GM18861 (cell line): ENCODE measurements at regions not wholly inside any gene's neighbourhood (a gene's known extent, or its start where the extent isn't known, plus 50 kb on each side); places are given as distances from the start of the nearest gene placed in this dataset.
A peak's percentile ranks its signal among the peaks of the same experiment; 100 is the strongest.
"Not testable (repeated sequence)": the region's sequence is repeated elsewhere in the genome, so short reads cannot be mapped to it uniquely, and the experiment has no call there.

ENCODE experiments used
- ATAC-seq: cut with Tn5 transposase; IDR thresholded peaks from one replicate; pipeline ENCODE4 v1.9.1; 2021; ENCODE audit not compliant: unreplicated experiment

DNA sequence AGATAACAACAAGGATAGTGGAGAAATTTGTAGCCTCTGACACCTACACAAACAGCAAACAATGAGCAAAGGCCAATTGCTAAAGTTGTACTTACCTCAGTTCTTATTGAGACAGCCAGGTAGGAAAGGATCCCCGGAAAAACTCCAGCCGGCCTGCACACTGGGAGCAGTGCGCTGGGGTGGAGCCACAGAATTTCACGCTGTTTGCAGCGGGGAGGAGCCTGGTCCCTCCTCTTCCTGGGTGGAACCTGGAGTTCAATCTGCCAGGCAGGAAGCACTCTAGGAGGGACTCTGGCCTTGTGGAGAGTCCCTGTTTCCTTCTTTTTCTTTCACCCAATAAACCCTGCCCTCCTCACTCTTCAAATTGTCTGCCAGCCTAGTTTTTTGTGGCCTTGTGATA, 382.6 kb upstream of the TGIF2LX start:
- not testable (repeated sequence) for ATAC-seq

DNA sequence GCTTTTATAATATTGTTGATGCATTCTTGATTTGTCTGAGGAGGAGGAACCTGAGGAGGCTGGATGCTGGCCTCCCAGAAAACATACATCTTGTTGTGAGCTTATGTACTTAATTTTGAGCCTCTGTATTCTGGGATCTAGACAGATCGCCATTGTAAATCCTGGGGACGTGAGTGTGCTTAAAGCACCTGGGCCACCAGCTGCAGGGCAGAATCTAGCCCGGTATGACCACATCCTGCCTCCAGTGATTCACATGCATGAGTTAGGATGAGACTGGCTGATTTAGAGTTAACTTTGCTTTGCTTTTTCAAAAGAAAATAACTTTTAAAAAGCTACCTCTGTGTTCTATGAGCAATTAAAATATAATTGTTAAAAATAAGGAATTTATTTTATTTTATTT, 364.6 kb upstream of the TGIF2LX start:
- not testable (repeated sequence) for ATAC-seq

DNA sequence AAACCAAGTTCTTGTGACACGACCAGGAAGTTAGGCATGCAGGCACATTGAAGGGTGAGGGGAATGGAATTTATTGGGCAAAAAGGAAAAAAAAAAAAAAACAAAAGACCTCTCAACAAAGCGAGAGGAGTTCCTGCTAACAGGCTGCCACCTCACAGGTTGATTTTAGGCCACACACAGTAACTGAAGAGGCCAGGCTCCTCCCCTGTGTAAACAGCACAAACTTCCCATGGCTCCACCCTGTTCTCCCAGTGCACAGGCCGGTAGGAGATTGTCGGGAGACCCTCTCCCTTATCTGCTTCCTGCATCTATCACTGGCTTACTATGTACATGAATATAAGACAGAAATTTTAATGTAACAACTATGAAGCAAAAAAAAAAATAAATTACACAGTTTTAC, 359.6 kb upstream of the TGIF2LX start:
- not testable (repeated sequence) for ATAC-seq

- ATAC-seq: not testable (repeated sequence)
Measured at GRCh38 chrX:89563107-89563506, 358.6 kb upstream of the TGIF2LX start.

DNA sequence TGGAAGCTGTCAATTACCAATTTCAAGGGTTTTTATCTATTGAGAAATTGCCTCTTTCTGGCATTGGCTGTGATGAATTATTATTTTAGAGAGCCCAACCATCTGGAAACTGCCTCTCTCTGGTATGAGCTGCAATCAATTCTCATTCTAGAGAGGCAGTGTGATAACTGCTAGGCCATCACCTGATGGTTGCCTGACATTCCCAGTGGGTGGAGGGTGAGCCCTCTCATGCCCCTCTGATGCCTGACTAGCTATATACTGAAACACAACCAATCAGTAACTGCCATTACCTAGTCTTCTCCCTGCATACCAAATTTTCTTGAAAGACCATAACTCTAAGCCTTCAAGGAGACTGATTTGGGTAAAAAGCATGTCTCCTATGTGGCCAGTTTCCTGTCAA, 353.9 kb upstream of the TGIF2LX start:
- not testable (repeated sequence) for ATAC-seq

GRCh38 chrX:89581868-89582267, 339.8 kb upstream of the TGIF2LX start:
- not testable (repeated sequence) for ATAC-seq

GRCh38 chrX:89631858-89632257, 289.9 kb upstream of the TGIF2LX start:
- not testable (repeated sequence) for ATAC-seq

DNA sequence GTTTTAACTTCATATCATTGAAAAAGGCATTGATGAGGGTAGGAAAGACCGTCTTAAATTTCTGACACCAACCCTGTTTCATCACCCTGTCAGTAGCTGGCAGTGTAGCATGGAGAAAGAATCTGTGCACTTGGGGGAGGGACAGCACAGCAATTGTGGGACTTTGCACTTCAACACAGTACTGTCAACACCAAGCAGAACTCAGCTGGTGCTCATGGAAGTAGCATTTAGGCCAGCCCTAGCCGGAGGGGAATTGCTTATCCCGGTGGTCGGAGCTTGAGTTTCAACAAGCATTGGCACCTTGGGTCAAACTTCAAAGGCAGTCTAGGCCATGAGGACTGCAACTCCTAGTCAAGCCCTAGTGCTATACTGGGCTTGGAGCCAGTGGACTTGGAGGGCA, 285.8 kb upstream of the TGIF2LX start:
- not testable (repeated sequence) for ATAC-seq

DNA sequence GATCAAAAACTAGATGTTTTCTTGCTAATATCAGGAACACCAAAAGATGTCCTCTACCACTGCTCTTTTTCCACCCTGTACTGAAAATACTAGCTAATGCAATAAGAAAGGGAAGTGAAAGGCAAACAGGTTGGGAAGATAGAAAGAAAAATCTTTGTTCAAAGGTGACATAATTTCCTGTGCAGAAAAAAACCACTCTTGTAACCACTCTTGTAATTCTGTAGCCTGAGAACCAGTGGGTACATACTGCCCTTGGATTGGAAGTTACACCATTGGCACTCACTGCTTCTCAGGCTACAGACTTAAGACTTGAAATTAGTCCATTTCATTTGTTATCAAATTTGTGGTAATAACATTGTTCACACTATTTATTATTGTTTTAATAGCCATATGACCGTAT, 263.0 kb upstream of the TGIF2LX start:
- ATAC-seq: not testable (repeated sequence)

GRCh38 chrX:89706481-89706880, 215.2 kb upstream of the TGIF2LX start:
- ATAC-seq: not testable (repeated sequence)

GRCh38 chrX:89707363-89707927, 214.3 kb upstream of the TGIF2LX start:
- ATAC-seq: not testable (repeated sequence)

GRCh38 chrX:89734367-89734766, 187.3 kb upstream of the TGIF2LX start:
- ATAC-seq: not testable (repeated sequence)

- ATAC-seq: not testable (repeated sequence)
Measured at GRCh38 chrX:89756466-89756865, 165.2 kb upstream of the TGIF2LX start.

DNA sequence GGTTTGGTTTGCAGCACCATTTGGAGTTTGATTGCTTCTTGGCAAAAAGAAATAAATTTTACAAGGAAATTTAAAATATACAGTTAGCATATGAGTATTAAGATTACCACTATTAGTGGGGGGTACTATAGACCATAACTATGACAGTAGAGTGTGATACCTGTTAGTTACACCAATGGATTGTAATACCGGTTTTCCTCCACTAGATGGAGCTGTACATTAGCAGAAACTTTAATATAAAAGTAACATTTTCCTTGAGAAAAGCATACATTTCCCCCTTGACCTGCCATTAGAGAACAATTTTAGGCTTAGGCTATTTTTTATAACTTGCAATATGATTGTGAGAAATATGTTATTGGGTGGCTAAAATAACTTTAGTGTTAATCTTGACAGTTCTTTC, 163.9 kb upstream of the TGIF2LX start:
- ATAC-seq: not testable (repeated sequence)

- ATAC-seq: not testable (repeated sequence)
Measured at GRCh38 chrX:89759076-89759685, 162.5 kb upstream of the TGIF2LX start.

DNA sequence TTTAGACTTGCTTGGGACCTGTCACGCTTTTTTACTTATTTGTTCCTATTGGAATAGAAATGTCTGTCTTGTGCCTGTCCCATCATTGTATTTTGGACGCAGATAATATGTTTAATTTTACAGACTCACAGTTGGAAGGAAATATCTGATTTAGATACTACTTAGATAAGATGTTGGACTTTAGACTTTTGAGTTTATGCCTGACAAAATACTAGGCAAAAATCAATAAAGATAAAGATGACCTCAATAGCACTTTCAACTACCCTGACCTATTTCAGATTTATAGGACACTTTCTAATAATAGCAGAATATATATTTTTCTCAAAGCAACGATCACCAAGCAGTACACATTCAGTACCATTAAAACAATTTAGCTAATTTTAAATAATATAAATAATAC, 150.1 kb upstream of the TGIF2LX start:
- ATAC-seq: not testable (repeated sequence)

DNA sequence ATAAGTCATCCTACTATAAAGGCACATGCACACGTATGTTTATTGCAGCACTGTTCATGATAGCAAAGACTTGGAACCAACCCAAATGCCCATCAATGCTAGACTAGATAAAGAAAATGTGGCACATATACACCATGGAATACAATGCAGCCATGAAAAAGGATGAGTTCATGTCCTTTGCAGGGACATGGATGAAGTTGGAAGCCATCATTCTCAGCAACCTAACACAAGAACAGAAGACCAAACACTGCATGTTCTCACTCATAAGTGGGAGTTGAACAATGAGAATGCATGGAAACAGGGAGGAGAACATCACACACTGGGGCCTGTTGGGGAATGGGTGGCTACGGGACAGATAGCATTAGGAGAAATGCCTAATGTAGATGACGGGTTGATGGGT, 110.3 kb upstream of the TGIF2LX start:
- not testable (repeated sequence) for ATAC-seq

GRCh38 chrX:89839723-89840122, 82.0 kb upstream of the TGIF2LX start:
- not testable (repeated sequence) for ATAC-seq

GRCh38 chrX:89871662-89872061, 50.0 kb upstream of the TGIF2LX start:
- peak; percentile 91 for ATAC-seq
